ENCODE measurements at regions not wholly inside any gene's neighbourhood (a gene's known extent, or its start where the extent isn't known, plus 50 kb on each side); places are given as distances from the start of the nearest gene placed in this dataset.

DNA sequence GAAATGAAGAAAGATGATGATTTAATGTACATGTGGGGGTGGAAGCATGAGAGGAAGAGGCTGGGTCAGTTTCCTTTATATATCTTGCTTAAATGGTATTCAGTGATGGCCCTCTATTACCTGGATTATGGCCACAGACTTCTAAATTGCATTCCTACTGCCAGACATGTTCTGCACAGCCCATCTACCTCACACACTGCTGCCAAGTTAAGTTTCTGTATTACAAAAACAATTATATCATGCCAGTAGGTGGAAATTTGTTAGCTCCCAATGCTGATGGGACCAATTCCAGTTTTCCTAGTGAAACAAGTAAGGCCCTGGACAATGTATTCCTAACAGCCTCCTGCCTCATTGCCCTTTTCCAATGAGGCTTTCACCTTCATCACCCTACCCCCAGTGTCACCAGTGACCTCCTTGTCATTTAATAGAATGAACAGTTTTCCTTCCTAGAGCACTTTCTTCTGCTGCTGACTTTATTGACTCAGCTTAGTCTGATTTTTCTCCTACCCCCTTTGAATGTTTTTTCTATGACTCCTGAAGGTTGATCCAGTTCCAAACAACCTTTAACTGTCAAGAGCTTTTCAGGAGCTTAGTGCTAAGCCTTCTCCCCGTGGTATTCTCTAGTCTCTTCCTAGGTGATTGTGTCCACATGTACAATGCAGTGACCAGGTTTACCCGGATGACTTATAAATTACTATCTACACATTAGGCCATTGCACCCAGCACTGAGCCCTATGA, 316.6 kb upstream of the ANKRD30A start:
- H3K27ac ChIP-seq: no peak overlapping the region
- CTCF ChIA-PET: no interaction called here
- intact Hi-C loops (cut with micrococcal nuclease; ENCODE audit: unreplicated experiment): no loop called here

DNA sequence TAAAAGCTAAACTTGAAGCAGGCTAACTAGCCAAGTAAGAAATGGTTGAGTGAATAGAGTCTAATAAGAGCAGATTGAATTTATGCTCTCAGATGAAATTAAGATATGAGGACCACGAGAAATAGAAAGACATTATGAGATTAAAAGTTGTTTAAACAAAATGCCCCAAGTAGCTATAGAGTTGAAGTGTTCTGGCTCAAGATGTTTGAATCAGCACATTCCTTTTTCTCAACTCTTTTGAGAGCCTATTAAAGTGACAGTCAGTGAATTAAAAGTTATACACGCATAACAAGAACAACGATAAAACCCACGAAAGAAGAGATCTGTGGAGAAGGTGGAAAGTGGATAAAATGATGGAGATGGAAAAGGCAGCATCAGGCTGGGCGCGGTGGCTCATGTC, 322.2 kb upstream of the ANKRD30A start:
- ChIA-PET POLR2A (ENCODE audit: unreplicated experiment) (no interaction called here), CTCF (no interaction called here)
- no peaks in the 10 kb centered on the region for H3K9me3 ChIP-seq (ENCODE audit: insufficient read depth, low read depth)
- H3K27me3 ChIP-seq (ENCODE audit: insufficient read depth, low read depth): 0 out of 2 replicates have a peak, but pooled peaks cover 3% of the 10 kb centered on the region
- no peaks in the 10 kb centered on the region for H3K9me2 ChIP-seq (ENCODE audit: insufficient read depth)
- H4K20me1 ChIP-seq (ENCODE audit: insufficient read depth): no peaks in the 10 kb centered on the region
- DNase-seq: no peak
- no peaks in the 10 kb centered on the region for H3K79me2 ChIP-seq (ENCODE audit: low read depth)
- H3K36me3 ChIP-seq (ENCODE audit: low read depth): no peaks in the 10 kb centered on the region
- BruUV-seq (replicated peaks): no TSS peak
- H3K4me3 ChIP-seq: no peak overlapping the region
- no peak overlapping the region for H3K4me2 ChIP-seq
- no peak overlapping the region for H3K27ac ChIP-seq
- H3F3A ChIP-seq (ENCODE audit: insufficient read depth, low read depth): no peaks in the 10 kb centered on the region
- no peak overlapping the region for H2AFZ ChIP-seq
- intact Hi-C loops (cut with micrococcal nuclease; ENCODE audit: unreplicated experiment): no loop called here
- H3K4me1 ChIP-seq (replicated peaks; ENCODE audit: insufficient read depth): no peaks in the 10 kb centered on the region
- no peak for TF ChIP-seq CTCF (conservative IDR thresholded peaks at IDR 0.05)
- no peak for TF ChIP-seq EZH2 (IDR thresholded peaks at IDR 0.05; ENCODE audit: low read depth)

More for the DNA sequence above, 316.6 kb upstream of the ANKRD30A start:
- Histone ChIP-seq H4K20me1 (ENCODE audit: insufficient read depth) (no peaks in the 10 kb centered on the region), H3K9me3 (ENCODE audit: insufficient read depth, low read depth) (no peaks in the 10 kb centered on the region), H3F3A (ENCODE audit: insufficient read depth, low read depth) (no peaks in the 10 kb centered on the region), H3K4me3 (no peak overlapping the region), H3K4me1 (replicated peaks; ENCODE audit: insufficient read depth) (no peaks in the 10 kb centered on the region), H3K9me2 (ENCODE audit: insufficient read depth) (no peaks in the 10 kb centered on the region), H3K27me3 (ENCODE audit: insufficient read depth, low read depth) (0 out of 2 replicates have a peak, but pooled peaks cover 7% of the 10 kb centered on the region), H2AFZ (no peak overlapping the region), H3K36me3 (ENCODE audit: low read depth) (no peaks in the 10 kb centered on the region), H3K79me2 (ENCODE audit: low read depth) (no peaks in the 10 kb centered on the region), H3K4me2 (no peak overlapping the region)
- BruUV-seq (replicated peaks): no TSS peak
- no peak for DNase-seq
- POLR2A ChIA-PET (ENCODE audit: unreplicated experiment): no interaction called here
- TF ChIP-seq EZH2 (IDR thresholded peaks at IDR 0.05; ENCODE audit: low read depth): no peak
- TF ChIP-seq CTCF (conservative IDR thresholded peaks at IDR 0.05): no peak

GRCh38 chr10:36802490-36803153, 322.8 kb upstream of the ANKRD30A start:
- Histone ChIP-seq H3K79me2 (ENCODE audit: low read depth) (no peaks in the 10 kb centered on the region), H2AFZ (no peak overlapping the region), H4K20me1 (ENCODE audit: insufficient read depth) (no peaks in the 10 kb centered on the region), H3K4me3 (no peak overlapping the region), H3F3A (ENCODE audit: insufficient read depth, low read depth) (no peaks in the 10 kb centered on the region), H3K27me3 (ENCODE audit: insufficient read depth, low read depth) (0 out of 2 replicates have a peak, but pooled peaks cover 3% of the 10 kb centered on the region), H3K36me3 (ENCODE audit: low read depth) (no peaks in the 10 kb centered on the region), H3K9me3 (ENCODE audit: insufficient read depth, low read depth) (no peaks in the 10 kb centered on the region), H3K4me2 (no peak overlapping the region), H3K4me1 (replicated peaks; ENCODE audit: insufficient read depth) (no peaks in the 10 kb centered on the region), H3K9me2 (ENCODE audit: insufficient read depth) (no peaks in the 10 kb centered on the region), H3K27ac (no peak overlapping the region)
- no TSS peak for BruUV-seq (replicated peaks)
- ChIA-PET POLR2A (ENCODE audit: unreplicated experiment) (no interaction called here), CTCF (no interaction called here)
- TF ChIP-seq EZH2 (IDR thresholded peaks at IDR 0.05; ENCODE audit: low read depth) (no peak), CTCF (conservative IDR thresholded peaks at IDR 0.05) (no peak)
- intact Hi-C loops (cut with micrococcal nuclease; ENCODE audit: unreplicated experiment): no loop called here
- DNase-seq: no peak
